LHCN-M2 (cell line): ENCODE measurements at regions not wholly inside any gene's neighbourhood (a gene's known extent, or its start where the extent isn't known, plus 50 kb on each side); places are given as distances from the start of the nearest gene placed in this dataset.
"Not testable (repeated sequence)": the region's sequence is repeated elsewhere in the genome, so short reads cannot be mapped to it uniquely, and the experiment has no call there.

ENCODE experiments used
- DNase-seq: peaks from one replicate; pipeline ENCODE4 v3.0.0-alpha.2; 2012; ENCODE audit warnings: low read depth

DNA sequence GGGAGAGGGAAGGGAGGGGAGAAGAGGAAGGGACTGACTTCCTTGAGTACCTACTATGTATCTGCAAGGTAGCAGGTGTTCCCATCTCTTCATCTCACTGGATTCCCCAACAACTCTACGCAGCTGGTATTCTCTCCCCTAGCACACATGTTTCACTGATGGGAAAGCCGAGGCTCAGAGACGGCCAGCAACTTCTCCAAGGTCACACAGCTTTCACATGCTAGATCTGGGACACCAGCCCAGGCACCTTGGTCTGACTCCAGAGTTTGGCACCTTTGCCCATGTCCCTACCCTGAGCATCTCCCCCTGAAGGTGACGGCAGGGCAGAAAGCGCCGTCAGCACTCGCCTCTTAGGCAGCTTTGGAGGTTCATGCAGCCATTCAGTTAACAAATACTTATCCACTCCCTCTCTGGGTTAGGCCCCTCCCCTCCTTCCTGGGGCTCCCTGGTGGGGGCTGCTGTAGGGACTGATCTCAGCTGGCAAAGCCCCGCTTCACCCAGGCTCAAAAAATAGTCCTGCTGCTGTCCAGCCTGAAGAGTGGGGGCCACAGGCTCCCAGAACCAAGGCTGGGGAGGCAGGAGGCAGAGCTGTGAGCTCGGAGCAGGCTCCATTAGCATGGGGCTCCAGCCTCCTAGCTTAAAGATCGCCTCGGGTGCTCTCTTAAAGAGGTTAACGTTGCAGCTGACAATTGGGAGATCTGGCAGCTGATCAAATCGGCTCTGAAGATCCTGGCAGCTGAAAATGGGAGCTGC lies 79.4 kb downstream of the IGLL1 start:
- no peak for DNase-seq

DNA sequence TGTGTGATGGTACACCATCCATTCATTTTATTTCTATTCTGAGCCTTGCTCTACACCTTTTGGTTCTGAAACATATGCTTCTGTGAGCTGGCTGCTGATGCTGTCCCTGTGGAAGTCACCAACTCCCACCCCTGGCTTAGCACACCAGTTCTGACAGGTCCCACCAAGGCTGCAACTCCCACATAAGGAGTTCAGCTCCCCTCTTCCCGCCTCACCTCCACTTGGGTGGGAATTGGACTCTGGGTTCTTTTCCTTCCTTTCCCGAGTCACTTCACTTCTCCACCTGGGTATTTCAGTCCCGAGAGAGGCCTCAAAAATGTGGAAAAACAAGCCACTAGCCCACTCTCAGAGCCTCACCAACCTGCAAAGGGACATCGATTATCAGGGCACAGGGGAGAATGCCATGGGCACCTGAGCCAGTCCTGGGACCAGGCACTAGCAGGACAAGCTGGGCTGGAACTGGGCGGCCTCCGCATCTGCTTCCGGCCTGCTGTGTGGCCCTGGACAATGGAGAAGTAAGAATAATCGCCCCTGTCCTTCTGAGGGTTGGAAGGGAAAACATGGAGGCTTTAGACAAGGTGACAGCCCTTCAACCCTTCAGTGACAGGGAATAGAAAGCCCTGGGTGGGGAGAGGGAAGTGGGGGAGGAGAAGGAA lies 80.1 kb downstream of the IGLL1 start:
- no peak for DNase-seq

DNA sequence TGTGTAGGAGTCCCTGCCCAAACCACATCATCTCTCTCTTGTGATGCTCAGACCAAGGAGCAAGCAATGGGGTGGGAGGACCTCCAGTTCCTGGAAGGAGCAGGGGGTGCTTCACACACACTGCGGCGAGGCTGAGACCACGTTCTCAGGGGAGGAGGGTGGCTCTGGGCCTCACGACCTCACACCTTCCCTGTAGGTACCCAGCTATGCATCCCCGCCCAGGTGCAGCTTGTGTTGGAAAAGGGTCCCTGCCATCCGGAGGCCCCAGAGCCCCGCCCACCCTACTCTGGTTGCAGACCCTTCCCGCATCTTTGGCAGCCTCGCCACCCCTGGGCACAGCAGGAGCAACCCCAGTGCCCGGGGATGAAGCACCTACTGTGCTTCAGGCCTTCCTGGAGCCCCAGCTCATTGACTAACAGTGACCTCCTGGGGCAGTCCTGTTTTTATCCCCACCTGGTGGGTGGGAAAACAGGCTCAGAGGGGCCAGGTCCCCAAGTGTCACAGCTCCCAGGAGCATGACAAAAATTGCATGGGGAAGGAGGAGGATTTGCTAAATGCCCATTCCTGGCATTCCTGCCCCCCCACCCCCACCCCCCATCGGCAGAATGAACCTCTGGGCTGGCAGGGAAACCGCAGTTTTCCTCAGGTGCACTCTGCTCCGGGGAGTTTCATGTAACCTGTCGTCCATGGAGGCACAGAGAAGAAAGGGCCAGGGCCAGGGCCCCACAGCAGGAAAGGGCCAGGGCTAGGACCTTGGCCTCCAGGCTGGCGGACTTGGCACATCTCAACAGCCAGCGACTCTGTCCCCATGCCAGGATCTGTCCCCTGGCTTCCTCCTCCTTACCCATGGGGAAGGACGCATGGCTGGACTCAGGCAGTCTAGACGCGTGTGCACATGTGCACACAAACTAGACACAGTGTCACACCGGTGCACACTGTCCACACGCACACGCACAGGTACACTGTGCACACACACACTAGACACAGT lies 81.0 kb downstream of the IGLL1 start:
- no peak for DNase-seq

DNA sequence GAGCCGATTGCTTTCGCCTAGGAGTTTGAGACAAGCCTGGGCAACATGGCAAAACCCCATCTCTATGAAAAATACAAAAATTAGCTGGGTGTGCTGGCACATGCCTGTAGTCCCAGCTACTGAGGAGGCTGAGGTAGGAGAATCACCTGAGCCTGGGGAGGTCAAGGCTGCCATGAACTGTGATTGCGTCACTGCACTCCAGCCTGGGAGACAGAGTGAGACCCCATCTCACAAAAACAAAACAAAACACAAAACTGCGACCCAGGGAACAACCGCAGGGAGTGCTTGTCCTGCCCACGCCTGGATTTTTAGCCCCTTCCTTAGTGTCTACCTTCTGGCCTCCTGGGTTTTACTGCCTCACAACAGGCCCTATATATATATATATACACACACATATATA lies 82.2 kb downstream of the IGLL1 start:
- DNase-seq: not testable (repeated sequence)

DNA sequence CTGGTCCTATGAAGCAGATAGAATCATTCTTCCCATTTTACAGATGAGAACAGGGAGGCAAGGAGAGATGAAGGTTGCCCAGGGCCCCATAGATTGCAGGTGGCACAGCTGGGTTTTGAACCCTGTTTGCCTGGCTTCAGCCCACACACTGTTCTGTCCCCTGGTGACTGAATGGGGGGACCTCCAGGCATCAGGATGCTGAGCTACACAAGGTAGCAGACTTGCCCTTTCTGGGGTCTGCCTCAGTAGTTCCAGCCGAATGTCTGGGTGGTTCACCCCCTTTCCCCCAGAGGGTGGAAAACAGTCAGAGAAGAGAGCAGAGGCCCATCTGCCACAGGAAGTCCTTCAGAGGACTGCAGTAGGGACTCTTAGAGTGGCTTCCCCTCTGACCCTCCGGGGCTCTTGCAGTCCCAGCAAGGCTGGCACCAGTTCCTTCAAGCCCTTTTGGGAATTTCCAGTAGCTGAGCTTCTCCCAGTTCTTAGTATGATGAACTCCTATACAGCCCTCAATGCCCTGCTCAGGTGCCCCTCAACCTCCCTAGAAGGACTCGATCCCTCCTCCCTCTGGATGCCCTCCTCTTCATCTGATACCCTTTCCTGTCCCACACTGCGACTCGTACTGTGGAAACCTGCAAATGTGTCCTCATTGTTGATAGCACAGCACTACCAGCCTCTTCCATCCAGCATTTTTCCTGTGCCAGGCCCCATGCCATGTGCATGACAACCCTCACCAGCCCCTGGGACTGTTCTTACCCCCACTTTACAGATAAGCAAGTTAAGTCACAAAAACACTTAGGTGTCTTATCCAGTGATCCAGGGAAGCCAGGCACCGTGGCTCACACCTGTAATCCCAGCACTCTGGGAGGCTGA lies 82.8 kb downstream of the IGLL1 start:
- no peak for DNase-seq

DNA sequence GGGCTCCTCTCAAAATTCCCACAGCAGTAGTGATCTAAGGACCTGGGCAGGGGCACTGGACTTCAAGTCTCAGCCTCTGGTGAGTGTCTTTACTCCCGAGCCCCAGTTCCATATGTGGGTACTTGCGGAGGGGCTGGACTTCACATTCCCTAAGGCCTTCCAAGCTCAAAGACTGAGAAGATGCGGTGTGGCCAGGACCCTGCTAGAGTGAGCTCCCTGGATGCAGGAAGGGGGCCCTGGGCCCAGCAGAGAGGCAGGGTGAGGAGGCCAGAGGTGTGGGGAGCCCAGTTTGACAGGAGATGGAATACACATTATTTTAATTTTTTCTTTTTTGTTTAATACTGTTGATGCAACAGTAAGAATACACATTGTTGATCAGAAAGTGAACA lies 83.7 kb downstream of the IGLL1 start:
- DNase-seq: no peak

DNA sequence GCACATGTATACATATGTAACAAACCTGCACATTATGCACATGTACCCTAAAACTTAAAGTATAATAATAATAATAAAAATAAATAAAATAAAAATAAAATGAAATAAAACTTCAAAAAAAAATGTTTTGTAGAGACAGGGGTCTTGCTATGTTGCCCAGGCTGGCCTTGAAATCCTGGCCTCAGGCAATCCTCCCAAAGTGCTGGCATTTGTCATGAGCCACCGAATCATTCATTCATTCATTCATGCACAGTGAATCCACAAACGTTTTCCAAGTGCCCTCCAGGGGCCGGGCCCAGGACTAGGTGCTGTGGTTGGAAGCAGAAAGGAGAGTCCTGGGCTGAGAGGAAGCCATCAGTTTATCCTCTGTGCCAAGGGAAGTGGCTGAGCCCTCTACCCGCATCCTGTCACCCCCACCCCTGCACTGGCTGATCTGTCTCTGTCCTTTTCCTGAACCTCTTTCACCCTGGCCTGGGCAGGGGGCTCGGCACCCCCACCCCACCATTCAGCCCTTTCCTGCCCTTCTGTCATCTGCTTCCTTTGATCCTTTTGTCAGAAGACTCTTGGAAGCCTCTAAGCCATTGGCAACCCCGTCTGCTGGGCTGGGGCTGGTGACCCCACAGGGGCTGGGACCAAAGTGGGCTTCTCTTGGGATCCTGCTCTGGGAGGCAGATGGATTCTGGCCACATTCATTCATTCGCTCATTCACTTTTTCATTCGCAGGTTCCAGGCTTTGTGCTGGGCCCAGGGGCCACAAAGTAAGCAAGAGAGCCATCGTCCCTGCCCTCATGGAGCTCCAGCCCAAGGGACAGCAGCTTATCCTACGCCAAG lies 84.3 kb downstream of the IGLL1 start:
- no peak for DNase-seq

DNA sequence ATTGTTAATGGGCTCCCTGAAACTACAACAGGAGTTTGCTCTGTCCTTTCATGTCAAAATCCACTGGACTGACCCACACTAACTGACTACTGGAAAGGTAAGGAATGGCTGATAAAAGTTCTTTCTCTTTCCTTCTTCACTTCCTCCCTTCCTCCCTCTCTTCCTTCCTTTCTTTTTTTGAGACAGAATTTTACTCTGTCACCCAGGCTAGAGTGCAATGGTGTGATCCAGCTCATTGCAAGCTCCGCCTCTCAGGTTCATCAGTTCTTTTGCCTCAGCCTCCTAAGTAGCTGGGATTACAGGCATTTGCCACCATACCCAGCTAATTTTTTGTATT lies 85.2 kb downstream of the IGLL1 start:
- no peak for DNase-seq

DNA sequence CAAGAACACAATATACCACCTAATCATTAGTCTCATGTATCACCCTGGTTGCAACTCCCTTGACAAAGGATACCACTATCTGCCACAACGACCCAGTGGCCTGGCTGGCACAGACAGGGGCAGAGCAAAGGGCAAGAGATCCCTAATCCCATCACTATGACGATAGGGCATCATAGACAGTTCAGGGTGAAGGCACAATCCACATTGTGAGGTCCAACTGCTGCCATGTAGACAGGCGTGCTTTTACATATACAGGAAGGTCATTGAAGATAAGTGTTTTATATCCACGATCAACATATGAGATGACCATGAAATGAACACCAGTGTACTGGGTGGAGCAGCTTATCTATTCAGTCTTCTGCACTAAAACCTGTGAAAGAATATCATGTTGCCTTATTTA lies 94.6 kb downstream of the IGLL1 start:
- no peak for DNase-seq

DNA sequence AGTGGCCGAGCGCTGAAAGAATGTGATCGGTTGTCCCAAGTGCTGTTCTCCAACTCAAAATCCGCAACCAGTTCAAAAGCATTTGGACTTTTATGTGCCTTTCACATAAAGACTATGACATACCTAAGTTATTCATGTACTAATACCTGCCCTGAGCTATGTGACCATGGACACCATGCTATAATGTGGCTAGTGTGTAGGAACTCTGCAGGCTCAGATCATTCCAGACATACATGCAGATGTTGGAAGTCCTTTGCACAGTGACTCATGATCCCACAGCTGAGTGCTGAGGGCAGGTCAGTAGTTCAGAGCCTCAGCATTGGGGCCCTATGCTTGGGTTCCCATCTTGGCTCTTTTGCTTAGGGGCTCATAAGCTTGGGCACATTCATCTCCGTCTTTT lies 95.4 kb downstream of the IGLL1 start:
- no peak for DNase-seq

DNA sequence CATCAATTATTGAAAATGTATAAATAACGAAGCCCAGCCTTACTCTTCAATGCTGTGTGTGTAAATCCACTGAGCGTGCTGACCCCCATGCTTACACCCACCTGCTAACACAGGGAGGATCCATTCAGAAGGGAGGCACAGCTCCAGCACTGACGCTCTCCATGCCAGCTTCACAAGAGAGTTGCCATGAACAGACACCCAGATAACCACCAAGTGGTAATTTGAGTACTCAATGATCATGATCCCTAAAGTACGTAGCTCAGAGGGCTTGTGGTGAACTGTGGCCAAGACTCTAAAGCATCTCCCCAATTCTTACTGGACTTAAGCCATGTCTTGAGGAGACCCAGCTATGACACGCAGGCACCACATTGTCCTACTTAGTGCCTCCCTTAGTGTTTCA lies 98.7 kb downstream of the IGLL1 start:
- DNase-seq: no peak

DNA sequence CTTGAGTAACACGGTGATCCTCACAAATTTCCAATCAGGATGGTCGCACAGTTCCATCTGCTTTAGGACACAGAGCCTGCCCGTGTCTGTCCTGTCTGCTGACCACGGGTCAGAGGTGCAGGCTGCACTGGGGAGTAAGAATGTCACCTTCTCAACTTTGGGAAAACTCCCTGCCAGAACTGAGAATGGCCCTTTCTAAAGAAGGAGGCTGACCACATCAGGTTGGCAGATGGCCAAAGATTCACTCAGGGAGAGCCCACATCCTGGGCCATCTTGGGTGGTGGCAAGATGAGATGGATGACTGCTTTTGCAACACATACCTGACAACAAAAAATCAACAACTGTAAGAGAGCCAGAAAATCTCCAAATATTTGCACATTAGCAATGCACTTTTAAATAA lies 101.9 kb downstream of the IGLL1 start:
- DNase-seq: peak; percentile 5

DNA sequence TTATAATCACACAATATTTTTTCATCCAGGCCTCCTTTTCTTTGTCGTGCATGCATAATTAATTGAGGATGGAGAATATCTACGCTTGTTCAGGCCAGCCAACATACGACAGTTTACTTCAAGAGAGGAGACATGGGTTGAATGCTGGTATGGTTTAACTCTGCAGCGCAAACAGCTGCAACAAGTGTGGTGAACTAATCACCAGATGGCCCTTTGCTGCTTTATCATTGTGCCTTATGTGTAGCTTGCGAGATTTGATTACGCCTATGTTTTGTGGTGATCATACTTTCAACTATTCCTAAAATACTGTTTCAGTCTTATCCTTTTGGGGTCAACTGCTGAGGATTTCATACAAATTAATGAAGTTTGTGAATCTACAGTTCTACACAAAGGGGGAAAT lies 105.6 kb downstream of the IGLL1 start:
- not testable (repeated sequence) for DNase-seq

DNA sequence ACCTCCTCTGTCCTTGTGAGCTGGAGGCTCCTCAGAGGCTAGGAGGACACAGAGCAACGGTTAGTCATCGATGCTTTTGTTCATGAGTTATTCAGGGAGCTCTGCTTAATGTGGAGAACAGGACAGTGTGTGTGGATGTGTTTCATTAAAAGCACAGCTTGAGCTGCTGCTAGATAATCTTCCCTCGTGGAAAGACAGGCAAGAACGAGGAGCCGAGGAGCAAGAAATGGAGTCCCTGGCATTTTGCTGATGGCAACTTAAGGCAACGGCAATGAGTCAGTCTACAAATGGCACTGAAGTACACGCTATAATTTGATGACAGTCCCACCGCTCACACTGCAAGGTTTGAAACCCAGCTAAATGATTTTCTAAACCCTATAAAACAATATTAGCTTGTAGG lies 106.2 kb downstream of the IGLL1 start:
- DNase-seq: no peak

DNA sequence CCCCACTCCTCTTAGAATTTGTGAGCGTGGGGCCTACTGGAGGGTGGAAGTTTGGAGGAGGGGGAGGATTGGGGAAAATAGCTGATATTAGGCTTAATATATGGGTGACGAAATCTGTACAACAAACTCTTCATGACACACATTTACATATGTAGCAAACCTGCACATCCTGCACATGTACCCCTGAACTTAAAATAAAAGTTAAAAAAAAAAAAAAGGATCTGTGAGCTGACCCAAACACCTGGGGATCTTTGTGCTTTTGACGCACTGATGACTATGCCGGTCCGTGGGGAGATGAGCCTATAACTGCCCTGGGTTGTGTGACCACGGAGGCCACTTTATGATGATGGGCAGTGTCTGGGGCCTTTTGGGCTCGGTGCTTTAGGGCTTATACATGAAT lies 107.7 kb downstream of the IGLL1 start:
- DNase-seq: not testable (repeated sequence)

DNA sequence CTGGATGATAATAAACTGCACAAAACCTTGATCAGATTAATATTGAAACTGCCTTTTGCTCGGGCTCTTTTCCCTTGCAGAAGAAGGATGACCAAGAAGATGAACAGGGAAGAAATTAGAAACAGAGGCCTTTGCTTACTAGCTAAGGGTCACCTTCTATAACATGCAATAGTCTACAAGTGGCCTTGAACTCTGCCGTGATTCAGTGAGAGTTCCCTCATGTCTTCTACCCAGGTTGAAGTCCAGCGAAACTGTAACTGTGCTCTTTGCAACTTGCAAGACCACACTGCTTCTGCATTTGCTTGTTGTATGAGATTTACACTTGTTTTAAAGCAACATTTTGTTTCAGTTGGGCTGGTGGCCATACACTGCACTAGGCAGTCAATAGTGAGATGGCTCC lies 108.4 kb downstream of the IGLL1 start:
- no peak for DNase-seq

DNA sequence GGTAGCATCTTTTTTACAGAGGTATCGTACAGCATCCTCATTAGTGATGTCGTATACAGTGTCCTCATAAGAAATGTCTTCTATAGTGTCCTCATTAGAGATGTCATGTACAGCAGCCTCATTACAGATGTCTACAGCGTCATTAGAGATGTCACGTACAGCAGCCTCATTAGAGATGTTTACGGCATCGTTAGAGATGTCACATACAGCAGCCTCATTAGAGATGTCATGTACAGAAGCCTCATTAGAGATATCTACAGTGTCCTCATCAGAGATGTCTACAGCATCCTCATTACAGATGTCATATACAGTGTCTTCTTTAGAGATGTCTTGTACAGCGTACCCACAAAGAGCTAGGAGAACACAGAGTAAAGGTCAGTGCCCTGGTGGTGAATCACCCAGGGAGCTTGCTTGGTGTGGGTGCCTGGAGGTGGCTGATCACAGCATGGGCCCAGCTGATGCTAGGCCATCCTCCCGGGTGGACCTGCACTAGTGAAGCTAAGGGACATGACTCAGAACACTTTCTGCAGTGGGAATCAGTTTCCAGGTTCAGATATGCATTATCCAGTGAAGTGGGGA lies 109.2 kb downstream of the IGLL1 start:
- no peak for DNase-seq

DNA sequence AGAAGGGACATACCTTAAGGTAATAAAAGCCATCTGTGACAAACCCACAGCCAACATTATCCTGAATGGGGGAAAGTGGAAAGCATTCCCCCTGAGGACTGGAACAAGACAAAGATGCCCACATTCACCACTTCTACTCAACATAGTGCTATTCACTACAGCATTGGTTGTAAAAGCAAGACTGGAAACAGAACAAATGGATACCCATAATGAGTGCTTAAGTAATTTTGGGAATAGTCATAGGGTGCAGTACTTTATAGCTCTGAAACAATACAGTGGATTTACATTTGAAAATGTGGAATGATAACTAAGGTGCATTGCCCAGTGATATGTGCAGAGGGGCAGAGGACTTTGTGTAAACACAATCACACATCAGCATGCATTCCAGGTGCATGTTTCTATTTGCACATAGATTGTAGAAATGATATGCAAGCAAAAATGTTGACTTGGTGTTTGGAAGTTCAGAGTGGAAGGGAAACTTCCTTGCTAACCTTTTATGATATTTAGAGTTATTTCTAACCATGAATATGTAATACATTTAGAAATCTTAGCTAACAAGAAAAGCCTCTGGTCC lies 112.3 kb downstream of the IGLL1 start:
- no peak for DNase-seq

DNA sequence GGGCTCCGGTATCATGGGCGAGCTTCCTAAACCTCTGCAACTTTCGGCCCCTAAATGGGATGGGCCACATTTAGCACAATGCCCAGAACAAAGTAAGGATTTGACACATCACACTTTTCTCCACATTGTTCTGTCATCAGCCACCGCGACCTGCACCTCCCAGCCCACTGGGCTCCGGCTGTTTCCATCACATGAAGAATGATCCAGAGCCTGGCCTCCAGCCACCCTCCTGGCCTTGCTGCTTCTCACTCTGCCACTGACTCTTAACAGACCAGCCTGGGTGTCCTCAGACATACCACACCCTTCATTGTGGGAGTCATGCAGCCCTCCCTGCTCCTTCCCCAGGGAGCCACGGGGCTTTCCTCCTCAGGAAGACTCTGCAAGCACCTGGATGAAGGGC lies 113.7 kb downstream of the IGLL1 start:
- no peak for DNase-seq

DNA sequence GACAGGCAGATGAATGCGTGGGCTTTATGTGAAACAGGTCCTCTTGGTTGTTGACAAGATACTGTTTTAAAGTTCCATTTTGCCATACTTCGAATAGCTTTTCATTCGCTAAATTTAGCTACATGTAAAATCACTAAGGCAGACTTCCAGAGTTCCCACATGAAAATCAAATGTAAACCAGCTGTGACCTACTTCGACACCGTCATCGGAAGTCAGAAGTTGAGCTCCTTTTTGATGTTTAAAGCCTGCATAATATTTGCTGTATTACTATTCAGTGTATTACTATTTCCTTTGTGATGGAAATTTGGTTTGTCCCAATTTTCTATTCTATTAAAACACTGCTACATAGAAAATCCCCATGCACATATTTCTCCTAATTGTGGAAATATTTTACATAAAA lies 115.3 kb downstream of the IGLL1 start:
- not testable (repeated sequence) for DNase-seq
